HG03460 (cell line): ENCODE measurements at regions not wholly inside any gene's neighbourhood (a gene's known extent, or its start where the extent isn't known, plus 50 kb on each side); places are given as distances from the start of the nearest gene placed in this dataset.
"Not testable (repeated sequence)": the region's sequence is repeated elsewhere in the genome, so short reads cannot be mapped to it uniquely, and the experiment has no call there.

ENCODE experiments used
- ATAC-seq: cut with Tn5 transposase; IDR thresholded peaks from one replicate; pipeline ENCODE4 v1.9.1; 2021; ENCODE audit not compliant: unreplicated experiment

- no peak for ATAC-seq
Measured at GRCh38 chr10:121130382-121130781, 279.2 kb downstream of the WDR11 start.

DNA sequence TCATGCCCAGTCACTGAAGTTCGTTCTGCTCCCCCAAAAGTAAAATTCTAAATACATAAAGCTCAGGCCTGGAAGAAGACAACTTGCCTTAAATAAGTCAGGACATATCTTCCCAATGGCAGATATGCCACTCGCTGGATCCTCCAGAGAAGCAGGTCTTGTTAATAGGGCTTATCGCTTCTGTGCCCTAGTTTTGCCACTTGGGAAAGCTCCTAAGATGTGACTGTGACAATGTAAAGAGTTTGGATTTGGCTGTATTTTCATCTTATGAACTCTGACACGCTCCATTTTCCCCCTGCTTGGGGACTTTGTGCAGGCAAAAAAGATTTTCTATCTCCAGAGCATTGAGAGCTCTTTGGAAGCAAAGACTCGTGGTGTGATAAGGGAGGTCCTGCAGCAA, 279.9 kb downstream of the WDR11 start:
- ATAC-seq, result no peak

- no peak for ATAC-seq
Measured at GRCh38 chr10:121131426-121132265, 280.5 kb downstream of the WDR11 start.

GRCh38 chr10:121132273-121132672, 281.1 kb downstream of the WDR11 start:
- ATAC-seq, result no peak

GRCh38 chr10:121133901-121134300, 282.7 kb downstream of the WDR11 start:
- ATAC-seq, result no peak

DNA sequence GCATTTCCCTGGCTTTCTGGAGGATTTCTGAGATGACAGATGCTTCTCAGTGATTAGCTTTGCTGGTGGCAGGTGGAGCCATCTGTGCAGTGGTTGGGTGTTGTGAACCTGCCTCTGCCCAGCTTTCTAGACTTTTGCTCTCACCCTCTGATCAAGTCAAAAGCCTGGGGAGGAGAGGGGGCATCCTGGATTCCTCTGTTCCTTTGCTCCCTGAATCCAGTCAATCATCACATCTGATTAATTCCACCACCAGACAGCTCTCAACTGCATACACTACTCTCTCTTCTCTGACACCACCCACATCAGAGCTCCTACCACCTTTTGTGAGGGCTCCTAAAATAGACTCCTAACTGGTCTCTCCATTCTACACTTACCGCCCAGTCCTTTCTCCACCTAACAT, 283.5 kb downstream of the WDR11 start:
- ATAC-seq, result no peak

DNA sequence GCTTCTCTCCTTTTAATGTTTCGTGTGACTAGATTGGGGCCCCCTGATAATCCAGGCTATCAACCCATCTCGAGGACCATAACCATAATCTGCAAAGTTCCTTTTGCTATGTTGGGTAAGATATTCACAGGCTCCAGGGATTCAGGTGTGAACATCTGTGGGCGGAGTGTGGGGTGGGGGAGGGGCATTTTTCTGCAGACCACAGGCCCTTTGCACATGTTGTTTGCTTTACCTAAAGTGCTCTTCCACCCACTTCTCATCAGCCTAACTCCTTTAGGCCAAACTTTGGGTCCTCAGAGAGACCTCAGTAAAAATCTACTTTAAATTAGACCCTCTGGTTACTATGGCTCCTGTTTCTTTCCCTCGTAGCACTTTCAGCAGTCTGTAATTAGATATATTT, 284.4 kb downstream of the WDR11 start:
- no peak for ATAC-seq

- ATAC-seq, result no peak
Measured at GRCh38 chr10:121137533-121137932, 286.4 kb downstream of the WDR11 start.

GRCh38 chr10:121138112-121138860, 287.1 kb downstream of the WDR11 start:
- no peak for ATAC-seq

DNA sequence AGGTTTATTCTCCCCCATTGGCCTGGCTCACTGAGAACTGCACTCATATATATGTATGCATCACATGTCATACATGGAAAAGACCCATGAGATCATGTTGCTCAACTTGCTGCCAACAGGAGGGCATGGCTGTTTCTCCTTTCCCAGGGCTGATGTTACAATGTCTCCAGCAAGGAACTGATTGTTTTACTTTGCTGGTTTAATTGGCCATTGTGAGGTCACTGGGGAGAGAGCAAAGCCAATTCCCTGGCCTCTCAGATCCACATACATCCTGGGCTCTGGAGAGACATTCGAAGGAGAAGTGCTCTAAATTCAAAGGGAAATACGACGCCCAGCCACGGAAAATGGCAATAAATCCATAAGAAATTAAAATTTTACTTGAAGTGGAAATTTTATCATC, 287.8 kb downstream of the WDR11 start:
- no peak for ATAC-seq

- not testable (repeated sequence) for ATAC-seq
Measured at GRCh38 chr10:121145802-121146395, 294.7 kb downstream of the WDR11 start.

- no peak for ATAC-seq
Measured at GRCh38 chr10:121148921-121149320, 297.8 kb downstream of the WDR11 start.

- no peak for ATAC-seq
Measured at GRCh38 chr10:121152033-121152432, 300.9 kb downstream of the WDR11 start.

GRCh38 chr10:121152935-121153334, 301.8 kb downstream of the WDR11 start:
- no peak for ATAC-seq

GRCh38 chr10:121154310-121154709, 303.1 kb downstream of the WDR11 start:
- ATAC-seq, result no peak

GRCh38 chr10:121154846-121155245, 303.7 kb downstream of the WDR11 start:
- ATAC-seq, result no peak

- no peak for ATAC-seq
Measured at GRCh38 chr10:121155742-121156474, 304.7 kb downstream of the WDR11 start.

GRCh38 chr10:121157998-121158397, 306.8 kb downstream of the WDR11 start:
- no peak for ATAC-seq

GRCh38 chr10:121158988-121159579, 307.9 kb downstream of the WDR11 start:
- no peak for ATAC-seq

GRCh38 chr10:121159670-121160069, 308.5 kb downstream of the WDR11 start:
- no peak for ATAC-seq

- ATAC-seq, result no peak
Measured at GRCh38 chr10:121165276-121165675, 314.1 kb downstream of the WDR11 start.
